GM12865 (cell line): ENCODE measurements at regions not wholly inside any gene's neighbourhood (a gene's known extent, or its start where the extent isn't known, plus 50 kb on each side); places are given as distances from the start of the nearest gene placed in this dataset.

Source experiments
- DNase-seq: peaks from one replicate; pipeline ENCODE4 v3.0.0; 2010; ENCODE audit warnings: low read depth
- H3K4me3 ChIP-seq: 2 replicates; pipeline ENCODE4 v1.5.1; 2011; ENCODE audit warnings: mild to moderate bottlenecking, low read depth, low read length, control low read depth
- CTCF ChIP-seq: IDR thresholded peaks from 2 replicates; pipeline ENCODE4 v1.5.1; 2011; ENCODE audit warnings: low read length, control low read depth, low read depth, inconsistent platforms; ENCODE audit not compliant: insufficient read depth; ENCODE audit errors: missing control alignments

GRCh38 chr6:95248499-95248898 lies 328.8 kb upstream of the MANEA start:
- DNase-seq = no peak
- TF ChIP-seq CTCF = no peak
- H3K4me3 ChIP-seq = no peak overlapping the region

GRCh38 chr6:95249175-95249574 lies 328.2 kb upstream of the MANEA start:
- DNase-seq = no peak
- no peak for TF ChIP-seq CTCF

GRCh38 chr6:95249661-95250060 lies 327.7 kb upstream of the MANEA start:
- no peak overlapping the region for H3K4me3 ChIP-seq
- DNase-seq = no peak
- no peak for TF ChIP-seq CTCF

More at GRCh38 chr6:95249175-95249574, 328.2 kb upstream of the MANEA start:
- no peak overlapping the region for H3K4me3 ChIP-seq

- H3K4me3 ChIP-seq = no peak overlapping the region
- no peak for TF ChIP-seq CTCF
- no peak for DNase-seq
Measured at GRCh38 chr6:95263840-95264239, 313.5 kb upstream of the MANEA start.

GRCh38 chr6:95266537-95267258 lies 310.6 kb upstream of the MANEA start:
- TF ChIP-seq CTCF = no peak
- no peak overlapping the region for H3K4me3 ChIP-seq
- no peak for DNase-seq

- DNase-seq = no peak
- H3K4me3 ChIP-seq = no peak overlapping the region
- no peak for TF ChIP-seq CTCF
Measured at GRCh38 chr6:95274686-95275235, 302.6 kb upstream of the MANEA start.

DNA sequence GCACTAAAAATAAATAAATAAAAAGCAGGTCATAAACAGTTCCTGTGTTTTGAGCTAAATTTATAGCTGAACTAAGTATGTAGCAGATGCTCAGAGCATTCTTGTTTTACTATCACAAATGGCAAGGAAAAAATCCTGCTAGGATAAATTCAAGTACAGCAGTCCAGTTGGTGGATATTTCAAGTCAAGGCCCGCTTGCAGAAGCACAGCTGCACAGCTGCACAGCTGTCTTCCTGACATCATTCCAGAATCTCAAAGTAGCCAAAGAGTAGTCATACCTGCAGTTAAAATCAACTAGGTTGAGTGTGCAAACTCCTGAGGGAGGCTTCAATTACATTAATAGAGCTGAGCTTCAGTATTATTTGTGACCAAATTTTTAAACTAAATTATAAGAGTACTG lies 297.7 kb upstream of the MANEA start:
- TF ChIP-seq CTCF = no peak
- no peak overlapping the region for H3K4me3 ChIP-seq
- no peak for DNase-seq
